IMR-90 (cell line): ENCODE measurements at regions not wholly inside any gene's neighbourhood (a gene's known extent, or its start where the extent isn't known, plus 50 kb on each side); places are given as distances from the start of the nearest gene placed in this dataset.

Source experiments
- ATAC-seq: fragments of 200-7000 bp; cut with Tn5 transposase; 2 replicates; pipeline ENCODE4 v1.9.1; 2020; ENCODE audit warnings: low read depth, mild to moderate bottlenecking, moderate library complexity
- BruUV-seq: library from RNA; stranded (reverse); fragments of 400-500 nt; replicated peaks from 2 replicates; lab custom pipeline; 2021; lab: Mats Ljungman, UMichigan
- CTCF ChIA-PET: fragments of 300-600 bp; formaldehyde crosslinking; extraction: SDS; loops from one replicate; lab custom pipeline; 2021; ENCODE audit warnings: antibody characterized with exemption; lab: Yijun Ruan, JAX
- POLR2A ChIA-PET: fragments of 300-600 bp; sonication (Branson Sonifier 250); formaldehyde crosslinking; loops from one replicate; lab custom pipeline; 2022; ENCODE audit warnings: antibody characterized with exemption; ENCODE audit not compliant: unreplicated experiment; lab: Charles Lee
- DNase-seq: peaks from one replicate; pipeline ENCODE4 v3.0.0; 2013
- H2AFZ ChIP-seq: replicated peaks from 2 replicates; pipeline ENCODE3; 2013; ENCODE audit warnings: low read length, mild to moderate bottlenecking; ENCODE audit not compliant: poor library complexity
- H2AK5ac ChIP-seq: 2 replicates; pipeline ENCODE4 v1.6.1; 2013; ENCODE audit warnings: low read depth, low read length, inconsistent platforms
- H2AK9ac ChIP-seq: replicated peaks from 2 replicates; pipeline ENCODE3; 2013; ENCODE audit warnings: mild to moderate bottlenecking, low read depth, low read length, moderate library complexity; ENCODE audit not compliant: poor library complexity
- H2BK120ac ChIP-seq: 2 replicates; pipeline ENCODE4 v1.6.1; 2013; ENCODE audit warnings: low read depth, low read length, inconsistent platforms
- H2BK15ac ChIP-seq: 3 replicates; pipeline ENCODE4 v1.6.1; 2013; ENCODE audit warnings: low read depth, low read length, inconsistent platforms
- H2BK20ac ChIP-seq: 2 replicates; pipeline ENCODE4 v1.6.1; 2013; ENCODE audit warnings: low read depth, mild to moderate bottlenecking, inconsistent platforms, low read length, moderate library complexity
- H2BK5ac ChIP-seq: 2 replicates; pipeline ENCODE4 v1.6.1; 2013; ENCODE audit warnings: mild to moderate bottlenecking, low read depth, low read length, inconsistent platforms; ENCODE audit not compliant: poor library complexity, severe bottlenecking
- H3K14ac ChIP-seq: replicated peaks from 2 replicates; pipeline ENCODE4 v1.6.1; 2013; ENCODE audit warnings: low read depth, low read length, inconsistent platforms
- H3K18ac ChIP-seq: 2 replicates; pipeline ENCODE4 v1.6.1; 2013; ENCODE audit warnings: low read depth, low read length, control low read depth
- H3K23ac ChIP-seq: 2 replicates; pipeline ENCODE4 v1.6.1; 2013; ENCODE audit warnings: low read depth, low read length, inconsistent platforms
- H3K27ac ChIP-seq: 2 replicates; pipeline ENCODE4 v1.5.1; 2013; ENCODE audit warnings: mild to moderate bottlenecking, control low read depth, low read length; ENCODE audit not compliant: insufficient read depth
- H3K27me3 ChIP-seq: 2 replicates; pipeline ENCODE4 v1.6.1; 2013; ENCODE audit warnings: low read length; ENCODE audit not compliant: control insufficient read depth, insufficient read depth
- H3K36me3 ChIP-seq: 2 replicates; pipeline ENCODE4 v1.6.1; 2013; ENCODE audit warnings: low read length, mixed read lengths; ENCODE audit not compliant: control insufficient read depth, insufficient read depth
- H3K4ac ChIP-seq: 2 replicates; pipeline ENCODE4 v1.6.1; 2013; ENCODE audit warnings: low read depth, low read length, inconsistent platforms
- H3K4me1 ChIP-seq: 2 replicates; pipeline ENCODE4 v1.6.1; 2013; ENCODE audit warnings: low read length, mixed read lengths; ENCODE audit not compliant: control insufficient read depth, insufficient read depth
- H3K4me2 ChIP-seq: 2 replicates; pipeline ENCODE4 v1.6.1; 2013; ENCODE audit warnings: low read depth, mild to moderate bottlenecking, control low read depth, low read length, moderate library complexity
- H3K4me3 ChIP-seq: 2 replicates; pipeline ENCODE4 v1.5.1; 2013; ENCODE audit warnings: low read depth, mild to moderate bottlenecking, control low read depth, low read length, moderate library complexity; ENCODE audit not compliant: insufficient read depth
- H3K56ac ChIP-seq: 2 replicates; pipeline ENCODE4 v1.6.1; 2013; ENCODE audit warnings: low read length, inconsistent platforms; ENCODE audit not compliant: insufficient read depth; ENCODE audit errors: extremely low read depth
- H3K79me1 ChIP-seq, 2 experiments: 2 replicates each; pipeline ENCODE4 v1.6.1; 2013; ENCODE audit warnings: low read length in 2 of 2, inconsistent platforms in 1 of 2, low read depth in 1 of 2
- H3K9ac ChIP-seq: 2 replicates; pipeline ENCODE4 v1.6.1; 2013; ENCODE audit warnings: low read depth, low read length, control low read depth
- H3K9me1 ChIP-seq: 2 replicates; pipeline ENCODE4 v1.6.1; 2013; ENCODE audit warnings: low read length, inconsistent platforms; ENCODE audit not compliant: insufficient read depth
- H3K9me3 ChIP-seq: 2 replicates; pipeline ENCODE4 v1.6.1; 2013; ENCODE audit warnings: low read length; ENCODE audit not compliant: control insufficient read depth, insufficient read depth
- H4K20me1 ChIP-seq: 2 replicates; pipeline ENCODE4 v1.6.1; 2013; ENCODE audit warnings: low read length, inconsistent platforms; ENCODE audit not compliant: insufficient read depth
- H4K5ac ChIP-seq: 2 replicates; pipeline ENCODE4 v1.6.1; 2013; ENCODE audit warnings: mild to moderate bottlenecking, low read depth, low read length, control low read depth
- H4K8ac ChIP-seq, 2 experiments: 2 replicates each; pipeline ENCODE4 v1.6.1; 2013; ENCODE audit warnings: low read depth in 2 of 2, low read length in 2 of 2, control low read depth in 1 of 2, inconsistent platforms in 1 of 2
- H4K91ac ChIP-seq: 2 replicates; pipeline ENCODE4 v1.6.1; 2013; ENCODE audit warnings: low read depth, low read length, inconsistent platforms; ENCODE audit not compliant: insufficient read depth
- CEBPB ChIP-seq: IDR thresholded peaks from 2 replicates; pipeline ENCODE4 v1.6.1; 2012; ENCODE audit warnings: low read depth, low read length, improper control_type of control experiment
- MAZ ChIP-seq: IDR thresholded peaks from 2 replicates; pipeline ENCODE4 v1.6.1; 2012; ENCODE audit warnings: low read depth, mild to moderate bottlenecking, low read length, improper control_type of control experiment, moderate library complexity, borderline replicate concordance
- WGBS, 2 experiments: methylation state at CpG; one replicate each; pipeline versions ENCODE4 v1.1.5 to v1.1.7; 2013; ENCODE audit warnings: missing lambda C conversion rate in 2 of 2; ENCODE audit not compliant: insufficient read length in 1 of 2; ENCODE audit errors: extremely low coverage in 2 of 2; 5-methylcytosine and 5-hydroxymethylcytosine counted together
- dilution Hi-C: fragments of 300-500 bp; cut with HindIII; formaldehyde crosslinking; loops from one replicate; pipeline ENCODE4 v1.14.3; 2018; ENCODE audit warnings: low sequenced_read_pairs; ENCODE audit not compliant: unreplicated experiment
- in situ Hi-C: fragments of 300-500 bp; cut with MboI; formaldehyde crosslinking; loops from 3 replicates; pipeline ENCODE4 v1.14.3; 2019; ENCODE audit warnings: low sequenced_read_pairs, inconsistent platforms, mixed read lengths
- intact Hi-C: fragments of 100-400 bp; cut with micrococcal nuclease; formaldehyde crosslinking; loops from 2 replicates; pipeline ENCODE4 v1.10.0; 2022

DNA sequence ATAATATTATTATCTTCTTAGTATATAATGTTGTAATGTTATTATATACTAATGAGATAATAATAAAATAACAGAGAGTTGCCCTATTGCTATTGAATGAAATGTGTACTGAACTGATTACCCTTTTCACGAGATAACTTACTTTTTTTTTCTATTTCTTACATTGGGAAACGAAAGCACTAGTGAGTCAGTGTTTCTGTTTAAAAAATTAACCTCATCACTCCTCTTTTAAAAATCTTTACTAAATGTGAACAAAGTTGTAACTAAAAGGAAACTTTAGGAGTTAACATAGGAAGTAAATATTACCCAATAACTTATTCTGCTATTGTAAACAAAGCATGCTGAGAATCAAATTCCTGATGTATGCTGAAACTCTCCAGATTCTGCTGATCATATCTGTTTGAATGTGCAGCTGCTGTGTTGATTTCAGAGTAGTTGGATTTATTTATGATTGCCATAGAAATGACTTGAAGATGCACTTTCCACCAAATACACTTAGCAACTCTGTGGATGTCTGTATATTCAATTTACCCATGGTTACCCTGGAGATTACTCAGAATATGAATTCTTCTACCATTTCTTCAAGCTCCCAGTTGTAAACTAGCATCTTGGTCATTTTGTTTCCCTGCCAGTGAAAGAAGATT lies 523.4 kb downstream of the TENT5A start:
- no peak overlapping the region for H3K18ac ChIP-seq
- ChIA-PET CTCF (no interaction called here), POLR2A (no interaction called here)
- H3K4me1 ChIP-seq = no peaks in the 10 kb centered on the region
- in situ Hi-C loops (loop anchor here (25.0 kb wide), 1 partner anchor 808 kb away; no protein-coding TSS in a partner anchor), dilution Hi-C loops (no loop called here), intact Hi-C loops (no loop called here)
- no peaks in the 10 kb centered on the region for H3K9me1 ChIP-seq
- BruUV-seq = no TSS peak
- no peak overlapping the region for H3K23ac ChIP-seq
- no CpG with 5 or more reads among the region's 2 CpGs for WGBS, 2 experiments
- no peak overlapping the region for H2AFZ ChIP-seq
- H2BK15ac ChIP-seq = no peak overlapping the region
- no peak overlapping the region for H4K8ac ChIP-seq
- no peak overlapping the region for H2BK5ac ChIP-seq
- TF ChIP-seq MAZ (no peak), CEBPB (peak; percentile 38; the same call in 1 of the 2 replicates)
- H3K56ac ChIP-seq = no peak overlapping the region
- H3K27me3 ChIP-seq = no peaks in the 10 kb centered on the region
- no peak overlapping the region for H3K4me3 ChIP-seq
- peak overlapping the region; percentile 7; the same call in 1 of the 2 replicates for H3K4me2 ChIP-seq
- ATAC-seq = peak; percentile 49
- no peak overlapping the region for H3K4ac ChIP-seq
- H3K36me3 ChIP-seq = no peaks in the 10 kb centered on the region
- no peaks in the 10 kb centered on the region for H4K20me1 ChIP-seq
- H2AK9ac ChIP-seq = no peak overlapping the region
- H3K27ac ChIP-seq = no peak overlapping the region
- H3K9me3 ChIP-seq = no peaks in the 10 kb centered on the region
- peak; percentile 36 for DNase-seq
- H3K9ac ChIP-seq = no peak overlapping the region
- no peak overlapping the region for H3K14ac ChIP-seq
- no peaks in the 10 kb centered on the region for H3K79me1 ChIP-seq
- no peak overlapping the region for H2BK20ac ChIP-seq
- no peak overlapping the region for H4K5ac ChIP-seq
- no peak overlapping the region for H2AK5ac ChIP-seq
- H4K91ac ChIP-seq = no peak overlapping the region
- no peak overlapping the region for H2BK120ac ChIP-seq
